Parathyroid adenoma (tissue), 2 donors: ENCODE measurements at regions not wholly inside any gene's neighbourhood (a gene's known extent, or its start where the extent isn't known, plus 50 kb on each side); places are given as distances from the start of the nearest gene placed in this dataset.

Experiments used
- H2AFZ ChIP-seq: fragments of 300-600 bp; sonication (generic); one replicate; pipeline ENCODE4 v1.7.0; 2017; ENCODE audit warnings: antibody characterized with exemption, mild to moderate bottlenecking
- H3K27ac ChIP-seq: fragments of 300-600 bp; sonication (generic); one replicate; pipeline ENCODE4 v1.7.0; 2017
- H3K27me3 ChIP-seq: fragments of 300-600 bp; sonication (generic); one replicate; pipeline ENCODE4 v1.7.0; 2017; ENCODE audit warnings: low read length; ENCODE audit not compliant: control insufficient read depth, insufficient read depth
- H3K36me3 ChIP-seq: fragments of 300-600 bp; sonication (generic); one replicate; pipeline ENCODE4 v1.7.0; 2017; ENCODE audit warnings: low read length; ENCODE audit not compliant: control insufficient read depth, insufficient read depth
- H3K4me1 ChIP-seq: fragments of 300-600 bp; sonication (generic); one replicate; pipeline ENCODE4 v1.7.0; 2017; ENCODE audit warnings: control low read depth
- H3K4me2 ChIP-seq: fragments of 300-600 bp; sonication (generic); one replicate; pipeline ENCODE4 v1.7.0; 2017; ENCODE audit warnings: low read length
- H3K4me3 ChIP-seq: fragments of 300-600 bp; sonication (generic); one replicate; pipeline ENCODE4 v1.7.0; 2017; ENCODE audit warnings: low read depth, low read length
- H3K79me2 ChIP-seq: fragments of 300-600 bp; sonication (generic); one replicate; pipeline ENCODE4 v1.7.0; 2017; ENCODE audit warnings: control low read depth
- H3K9ac ChIP-seq: fragments of 300-600 bp; sonication (generic); one replicate; pipeline ENCODE4 v1.7.0; 2017; ENCODE audit warnings: mild to moderate bottlenecking
- H3K9me3 ChIP-seq: fragments of 300-600 bp; sonication (generic); one replicate; pipeline ENCODE4 v1.7.0; 2017; ENCODE audit warnings: low read length; ENCODE audit not compliant: control insufficient read depth
- CTCF ChIP-seq: fragments of 300-600 bp; sonication (generic); IDR thresholded peaks from one replicate; pipeline ENCODE4 v1.7.0; 2017; ENCODE audit warnings: antibody characterized with exemption, mild to moderate bottlenecking
- donor health status: primary hyperparathyroidism.

GRCh38 chr5:167916261-167916691, 375.2 kb upstream of the WWC1 start:
- Histone ChIP-seq H3K36me3 (no peaks in the 10 kb centered on the region), H3K4me1 (no peaks in the 10 kb centered on the region), H3K27ac (no peak overlapping the region), H3K27me3 (no peaks in the 10 kb centered on the region), H2AFZ (no peak overlapping the region), H3K4me3 (no peak overlapping the region), H3K79me2 (no peaks in the 10 kb centered on the region), H3K4me2 (no peak overlapping the region), H3K9me3 (no peaks in the 10 kb centered on the region), H3K9ac (no peak overlapping the region)
- no peak for TF ChIP-seq CTCF

- Histone ChIP-seq H3K4me3 (no peak overlapping the region), H3K4me1 (no peaks in the 10 kb centered on the region), H3K9me3 (no peaks in the 10 kb centered on the region), H3K4me2 (no peak overlapping the region), H3K27ac (no peak overlapping the region), H2AFZ (no peak overlapping the region), H3K27me3 (no peaks in the 10 kb centered on the region), H3K9ac (no peak overlapping the region), H3K79me2 (no peaks in the 10 kb centered on the region), H3K36me3 (no peaks in the 10 kb centered on the region)
- TF ChIP-seq CTCF, result no peak
Observed at GRCh38 chr5:167916706-167917105, 374.7 kb upstream of the WWC1 start.

- H3K4me3 ChIP-seq, result no peak overlapping the region
- no peaks in the 10 kb centered on the region for H3K4me1 ChIP-seq
- H3K9me3 ChIP-seq, result no peaks in the 10 kb centered on the region
- H3K27ac ChIP-seq, result no peak overlapping the region
- no peaks in the 10 kb centered on the region for H3K79me2 ChIP-seq
- H3K27me3 ChIP-seq, result no peaks in the 10 kb centered on the region
- no peaks in the 10 kb centered on the region for H3K36me3 ChIP-seq
- TF ChIP-seq CTCF, result no peak
- no peak overlapping the region for H3K9ac ChIP-seq
- H3K4me2 ChIP-seq, result no peak overlapping the region
- no peak overlapping the region for H2AFZ ChIP-seq
Observed at GRCh38 chr5:167918184-167918812, 373.1 kb upstream of the WWC1 start.

GRCh38 chr5:167918813-167919483, 372.5 kb upstream of the WWC1 start:
- Histone ChIP-seq H3K36me3 (no peaks in the 10 kb centered on the region), H3K4me1 (no peaks in the 10 kb centered on the region), H3K27me3 (no peaks in the 10 kb centered on the region), H3K27ac (no peak overlapping the region), H3K4me2 (no peak overlapping the region), H3K9ac (no peak overlapping the region), H3K9me3 (no peaks in the 10 kb centered on the region), H3K4me3 (no peak overlapping the region), H2AFZ (no peak overlapping the region), H3K79me2 (no peaks in the 10 kb centered on the region)
- TF ChIP-seq CTCF, result no peak

GRCh38 chr5:167920589-167920988, 370.9 kb upstream of the WWC1 start:
- H2AFZ ChIP-seq, result no peak overlapping the region
- no peak overlapping the region for H3K4me2 ChIP-seq
- H3K4me1 ChIP-seq, result no peaks in the 10 kb centered on the region
- H3K79me2 ChIP-seq, result no peaks in the 10 kb centered on the region
- H3K27me3 ChIP-seq, result no peaks in the 10 kb centered on the region
- H3K9me3 ChIP-seq, result no peaks in the 10 kb centered on the region
- H3K4me3 ChIP-seq, result no peak overlapping the region
- H3K9ac ChIP-seq, result no peak overlapping the region
- TF ChIP-seq CTCF, result no peak
- no peak overlapping the region for H3K27ac ChIP-seq
- no peaks in the 10 kb centered on the region for H3K36me3 ChIP-seq
